DND-41 (cell line): ENCODE measurements at regions not wholly inside any gene's neighbourhood (a gene's known extent, or its start where the extent isn't known, plus 50 kb on each side); places are given as distances from the start of the nearest gene placed in this dataset.
A peak's percentile ranks its signal among the peaks of the same experiment; 100 is the strongest.
"Not testable (repeated sequence)": the region's sequence is repeated elsewhere in the genome, so short reads cannot be mapped to it uniquely, and the experiment has no call there.

Source experiments
- ATAC-seq: fragments of 200-7000 bp; cut with Tn5 transposase; 3 replicates; pipeline ENCODE4 v1.9.1; 2021; ENCODE audit warnings: low read depth; ENCODE audit not compliant: insufficient read depth
- DNase-seq: peaks from one replicate; pipeline ENCODE4 v3.0.0-alpha.2; 2020
- H2AFZ ChIP-seq: 2 replicates; pipeline ENCODE4 v1.6.0; 2012; ENCODE audit warnings: low read depth, low read length
- H3K27ac ChIP-seq: 2 replicates; pipeline ENCODE4 v1.5.1; 2012; ENCODE audit warnings: low read length, inconsistent platforms
- H3K27me3 ChIP-seq: fragments of 200-600 bp; sonication (generic); 2 replicates; pipeline ENCODE4 v1.6.0; 2012; ENCODE audit warnings: low read length, mild to moderate bottlenecking, inconsistent platforms; ENCODE audit not compliant: insufficient read depth, poor library complexity
- H3K36me3 ChIP-seq: 2 replicates; pipeline ENCODE4 v1.5.1; 2012; ENCODE audit warnings: low read length, inconsistent platforms; ENCODE audit not compliant: insufficient read depth
- H3K4me1 ChIP-seq: 2 replicates; pipeline ENCODE4 v1.5.1; 2012; ENCODE audit warnings: mild to moderate bottlenecking, low read length; ENCODE audit not compliant: insufficient read depth
- H3K4me2 ChIP-seq: 2 replicates; pipeline ENCODE4 v1.6.0; 2012; ENCODE audit warnings: mild to moderate bottlenecking, moderate library complexity, low read length, inconsistent platforms; ENCODE audit not compliant: insufficient read depth
- H3K4me3 ChIP-seq, 2 experiments: fragments of 200-600 bp in 1 of 2; shearing (Covaris generic) in 1 of 2; 2 replicates each; pipeline ENCODE4 v1.5.1; 2012 to 2016; ENCODE audit warnings: inconsistent platforms in 2 of 2, low read length in 2 of 2, mild to moderate bottlenecking in 2 of 2, low read depth in 1 of 2, moderate library complexity in 1 of 2
- H3K79me2 ChIP-seq: 2 replicates; pipeline ENCODE4 v1.6.0; 2012; ENCODE audit warnings: low read length, inconsistent platforms; ENCODE audit not compliant: insufficient read depth
- H3K9ac ChIP-seq: 2 replicates; pipeline ENCODE4 v1.6.0; 2012; ENCODE audit warnings: low read depth, mild to moderate bottlenecking, inconsistent platforms, low read length, moderate library complexity
- H3K9me3 ChIP-seq: 2 replicates; pipeline ENCODE4 v1.5.1; 2012; ENCODE audit warnings: low read length, moderate library complexity, mild to moderate bottlenecking, inconsistent platforms; ENCODE audit not compliant: insufficient read depth, severe bottlenecking
- H4K20me1 ChIP-seq: 2 replicates; pipeline ENCODE4 v1.6.0; 2012; ENCODE audit warnings: low read length; ENCODE audit not compliant: insufficient read depth
- EZH2 ChIP-seq: IDR thresholded peaks from 3 replicates; pipeline ENCODE4 v1.6.1; 2012; ENCODE audit warnings: borderline replicate concordance, low read depth, mild to moderate bottlenecking, moderate library complexity, low read length, inconsistent platforms; ENCODE audit not compliant: severe bottlenecking
- TF ChIP-seq, protein P1 (sequence below): IDR thresholded peaks from 2 replicates; pipeline ENCODE4 v1.5.1; 2012; ENCODE audit warnings: borderline replicate concordance, low read length, moderate library complexity, mild to moderate bottlenecking; ENCODE audit not compliant: poor library complexity, severe bottlenecking; ENCODE audit errors: extremely low read depth

- DNase-seq: no peak
- H3K36me3 ChIP-seq: no peaks in the 10 kb centered on the region
- H3K27me3 ChIP-seq: peaks cover 5% of the 10 kb centered on the region
- no peaks in the 10 kb centered on the region for H3K79me2 ChIP-seq
- H3K4me2 ChIP-seq: peak overlapping the region; percentile 43; the same call in 1 of the 2 replicates
- no peak overlapping the region for H3K9ac ChIP-seq
- ATAC-seq: no peak
- H4K20me1 ChIP-seq: peaks cover 8% of the 10 kb centered on the region
- TF ChIP-seq, protein P1, sequence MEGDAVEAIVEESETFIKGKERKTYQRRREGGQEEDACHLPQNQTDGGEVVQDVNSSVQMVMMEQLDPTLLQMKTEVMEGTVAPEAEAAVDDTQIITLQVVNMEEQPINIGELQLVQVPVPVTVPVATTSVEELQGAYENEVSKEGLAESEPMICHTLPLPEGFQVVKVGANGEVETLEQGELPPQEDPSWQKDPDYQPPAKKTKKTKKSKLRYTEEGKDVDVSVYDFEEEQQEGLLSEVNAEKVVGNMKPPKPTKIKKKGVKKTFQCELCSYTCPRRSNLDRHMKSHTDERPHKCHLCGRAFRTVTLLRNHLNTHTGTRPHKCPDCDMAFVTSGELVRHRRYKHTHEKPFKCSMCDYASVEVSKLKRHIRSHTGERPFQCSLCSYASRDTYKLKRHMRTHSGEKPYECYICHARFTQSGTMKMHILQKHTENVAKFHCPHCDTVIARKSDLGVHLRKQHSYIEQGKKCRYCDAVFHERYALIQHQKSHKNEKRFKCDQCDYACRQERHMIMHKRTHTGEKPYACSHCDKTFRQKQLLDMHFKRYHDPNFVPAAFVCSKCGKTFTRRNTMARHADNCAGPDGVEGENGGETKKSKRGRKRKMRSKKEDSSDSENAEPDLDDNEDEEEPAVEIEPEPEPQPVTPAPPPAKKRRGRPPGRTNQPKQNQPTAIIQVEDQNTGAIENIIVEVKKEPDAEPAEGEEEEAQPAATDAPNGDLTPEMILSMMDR: no peak
- no peak for TF ChIP-seq EZH2
- no peak overlapping the region for H2AFZ ChIP-seq
- no peaks in the 10 kb centered on the region for H3K9me3 ChIP-seq
- H3K4me1 ChIP-seq: peaks cover 48% of the 10 kb centered on the region
- H3K4me3 ChIP-seq: no peak overlapping the region
- 0 out of 2 replicates have a peak overlapping the region, but pooled peaks have one; percentile 11 for H3K27ac ChIP-seq
Observed at GRCh38 chr12:12007713-12008231, 63.0 kb upstream of the BCL2L14 start.

GRCh38 chr12:12008232-12008850, 62.4 kb upstream of the BCL2L14 start:
- peak; percentile 56 for DNase-seq
- Histone ChIP-seq H3K36me3 (no peaks in the 10 kb centered on the region), H2AFZ (no peak overlapping the region), H3K79me2 (no peaks in the 10 kb centered on the region), H4K20me1 (peaks cover 8% of the 10 kb centered on the region), H3K27ac (no peak overlapping the region), H3K4me3 (no peak overlapping the region), H3K9ac (no peak overlapping the region), H3K4me1 (peaks cover 48% of the 10 kb centered on the region), H3K9me3 (no peaks in the 10 kb centered on the region), H3K27me3 (peaks cover 3% of the 10 kb centered on the region), H3K4me2 (peak overlapping the region; percentile 43; the same call in 1 of the 2 replicates)
- TF ChIP-seq, protein P1: peak; percentile 72
- no peak for TF ChIP-seq EZH2
- peak; percentile 21; the same call in 2 of the 3 replicates for ATAC-seq

DNA sequence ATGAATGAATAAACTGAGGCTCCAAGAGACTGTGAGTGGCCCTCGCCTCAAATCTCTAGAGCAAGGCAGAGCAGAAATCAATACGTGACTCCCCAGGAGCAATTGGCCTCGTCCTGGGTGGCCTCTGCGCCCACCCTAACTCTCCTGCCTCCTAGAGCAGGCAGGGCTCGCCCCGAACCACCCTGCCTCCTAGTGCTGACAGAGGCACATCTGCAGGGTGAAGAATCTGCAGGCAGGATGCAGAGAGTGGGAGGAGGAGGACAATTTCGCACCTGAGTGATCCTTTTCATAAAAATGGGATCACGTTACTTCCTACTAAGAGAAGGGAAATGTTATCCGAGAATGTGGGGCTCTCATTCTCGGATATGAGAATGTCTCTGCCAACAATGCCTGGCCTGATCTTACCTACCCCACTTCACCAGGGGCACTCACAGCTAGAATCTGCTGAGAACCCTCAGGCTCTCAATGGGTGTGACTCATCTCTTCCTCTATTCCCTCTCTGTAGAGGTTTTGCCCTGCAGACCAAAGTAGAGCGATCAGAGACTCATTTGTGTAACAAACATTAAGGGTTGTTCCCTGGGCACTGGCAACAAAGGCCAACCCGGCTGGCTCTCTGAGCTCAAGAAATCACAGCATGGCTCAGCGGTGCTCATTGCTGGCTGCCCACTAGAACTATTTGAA, 61.7 kb upstream of the BCL2L14 start:
- H3K4me2 ChIP-seq: peak overlapping the region; percentile 43
- H3K9ac ChIP-seq: no peak overlapping the region
- H4K20me1 ChIP-seq: peaks cover 8% of the 10 kb centered on the region
- no peak overlapping the region for H3K4me3 ChIP-seq
- no peaks in the 10 kb centered on the region for H3K36me3 ChIP-seq
- H3K9me3 ChIP-seq: no peaks in the 10 kb centered on the region
- H3K27me3 ChIP-seq: peaks cover 2% of the 10 kb centered on the region
- peaks cover 48% of the 10 kb centered on the region for H3K4me1 ChIP-seq
- no peaks in the 10 kb centered on the region for H3K79me2 ChIP-seq
- no peak overlapping the region for H2AFZ ChIP-seq
- ATAC-seq (peak; percentile 54), DNase-seq (peak; percentile 60)
- no peak for TF ChIP-seq EZH2
- TF ChIP-seq, protein P1: peak; percentile 72
- H3K27ac ChIP-seq: no peak overlapping the region

DNA sequence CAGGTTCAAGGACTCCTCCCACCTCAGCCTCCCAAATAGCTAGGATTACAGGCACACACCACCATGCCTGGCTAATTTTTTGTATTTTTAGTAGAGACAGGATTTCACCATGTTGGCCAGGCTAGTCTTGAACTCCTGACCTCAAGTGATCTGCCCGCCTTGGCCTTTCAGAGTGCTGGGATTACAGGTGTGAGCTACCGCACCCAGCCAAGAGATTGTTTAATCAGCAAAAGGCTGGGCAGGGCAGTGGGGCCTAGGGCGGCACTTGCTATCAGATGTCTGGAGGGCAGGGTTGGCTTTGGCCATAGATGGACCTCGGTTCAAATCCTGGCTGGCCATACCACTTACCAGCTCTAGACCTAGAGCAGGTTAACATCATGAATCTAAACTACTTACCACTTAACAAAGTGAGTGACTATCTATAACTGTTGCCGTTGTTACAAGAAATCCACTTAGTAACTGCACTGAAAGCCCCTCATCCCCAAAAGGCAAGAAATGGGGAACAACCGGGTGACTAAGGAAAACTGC, 60.9 kb upstream of the BCL2L14 start:
- H3K4me2 ChIP-seq: peak overlapping the region; percentile 83
- H3K9me3 ChIP-seq, H3K27me3 ChIP-seq, DNase-seq, H3K36me3 ChIP-seq, H4K20me1 ChIP-seq, H3K79me2 ChIP-seq, ATAC-seq: not testable (repeated sequence)
- peak overlapping the region; percentile 37; the same call in 1 of the 2 replicates for H2AFZ ChIP-seq
- peaks cover 50% of the 10 kb centered on the region for H3K4me1 ChIP-seq
- H3K9ac ChIP-seq: peak overlapping the region; percentile 40
- H3K27ac ChIP-seq: peak overlapping the region; percentile 60
- H3K4me3 ChIP-seq: peak overlapping the region in 1 of 2 experiments; percentile 55; a peak in 2 of 4 replicates
